Astrocyte (in vitro differentiated cells and primary cell): ENCODE measurements at regions not wholly inside any gene's neighbourhood (a gene's known extent, or its start where the extent isn't known, plus 50 kb on each side); places are given as distances from the start of the nearest gene placed in this dataset.

ENCODE experiments used
- EZH2 ChIP-seq: IDR thresholded peaks from 2 replicates; pipeline ENCODE4 v1.6.1; 2012; ENCODE audit warnings: mild to moderate bottlenecking, low read length, inconsistent platforms; ENCODE audit not compliant: insufficient read depth
- TF ChIP-seq, protein P1 (sequence below): IDR thresholded peaks from 2 replicates; pipeline ENCODE4 v1.5.1; 2011; ENCODE audit warnings: low read depth, mild to moderate bottlenecking, inconsistent platforms, low read length, moderate library complexity; ENCODE audit not compliant: insufficient read depth

DNA sequence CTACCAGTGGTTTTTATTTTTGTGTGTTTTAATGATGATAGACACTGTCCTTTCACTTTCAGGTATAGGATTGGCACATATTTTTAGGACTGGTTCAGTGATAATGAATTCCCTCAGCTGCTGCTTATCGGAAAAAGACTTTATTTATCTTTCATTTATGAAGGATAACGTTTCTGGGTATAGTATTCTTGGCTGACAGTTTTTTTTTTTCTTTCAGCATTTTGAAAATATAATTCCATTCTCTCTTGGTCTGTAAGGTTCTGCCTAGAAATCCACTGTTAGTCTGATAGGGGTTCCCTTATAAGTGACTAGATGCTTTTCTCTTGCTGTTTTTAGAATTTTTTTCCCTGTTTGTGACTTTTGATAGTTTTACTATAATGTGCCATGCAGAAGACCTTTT lies 313.1 kb downstream of the TENT5A start:
- TF ChIP-seq, protein P1, sequence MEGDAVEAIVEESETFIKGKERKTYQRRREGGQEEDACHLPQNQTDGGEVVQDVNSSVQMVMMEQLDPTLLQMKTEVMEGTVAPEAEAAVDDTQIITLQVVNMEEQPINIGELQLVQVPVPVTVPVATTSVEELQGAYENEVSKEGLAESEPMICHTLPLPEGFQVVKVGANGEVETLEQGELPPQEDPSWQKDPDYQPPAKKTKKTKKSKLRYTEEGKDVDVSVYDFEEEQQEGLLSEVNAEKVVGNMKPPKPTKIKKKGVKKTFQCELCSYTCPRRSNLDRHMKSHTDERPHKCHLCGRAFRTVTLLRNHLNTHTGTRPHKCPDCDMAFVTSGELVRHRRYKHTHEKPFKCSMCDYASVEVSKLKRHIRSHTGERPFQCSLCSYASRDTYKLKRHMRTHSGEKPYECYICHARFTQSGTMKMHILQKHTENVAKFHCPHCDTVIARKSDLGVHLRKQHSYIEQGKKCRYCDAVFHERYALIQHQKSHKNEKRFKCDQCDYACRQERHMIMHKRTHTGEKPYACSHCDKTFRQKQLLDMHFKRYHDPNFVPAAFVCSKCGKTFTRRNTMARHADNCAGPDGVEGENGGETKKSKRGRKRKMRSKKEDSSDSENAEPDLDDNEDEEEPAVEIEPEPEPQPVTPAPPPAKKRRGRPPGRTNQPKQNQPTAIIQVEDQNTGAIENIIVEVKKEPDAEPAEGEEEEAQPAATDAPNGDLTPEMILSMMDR = no peak
- no peak for TF ChIP-seq EZH2
